Liver (tissue), 8 donors: ENCODE measurements at regions not wholly inside any gene's neighbourhood (a gene's known extent, or its start where the extent isn't known, plus 50 kb on each side); places are given as distances from the start of the nearest gene placed in this dataset.

Experiments
- DNase-seq: peaks from one replicate; pipeline ENCODE4 v3.0.0-alpha.2; 2017; ENCODE audit warnings: low spot score
- H3K27ac ChIP-seq, 2 donors: one replicate each; pipeline ENCODE4 v1.7.0; 2013; ENCODE audit warnings: inconsistent platforms in 2 of 2, low read length in 2 of 2, control low read depth in 1 of 2, low read depth in 1 of 2, mild to moderate bottlenecking in 1 of 2
- H3K27me3 ChIP-seq, 4 donors: one replicate each; pipeline versions ENCODE4 v1.6.1 to v1.7.0; 2013; ENCODE audit warnings: low read length in 3 of 4, inconsistent platforms in 1 of 4, mild to moderate bottlenecking in 1 of 4, moderate library complexity in 1 of 4; ENCODE audit not compliant: control insufficient read depth in 4 of 4, insufficient read depth in 4 of 4
- H3K36me3 ChIP-seq, 4 donors: one replicate each; pipeline versions ENCODE4 v1.6.1 to v1.7.0; 2013; ENCODE audit warnings: low read length in 3 of 4, mild to moderate bottlenecking in 3 of 4, low read depth in 1 of 4, moderate library complexity in 1 of 4; ENCODE audit not compliant: control insufficient read depth in 4 of 4, insufficient read depth in 3 of 4
- H3K4me1 ChIP-seq, 4 donors: one replicate each; pipeline versions ENCODE4 v1.6.1 to v1.7.0; 2013; ENCODE audit warnings: low read length in 3 of 4, mild to moderate bottlenecking in 3 of 4, moderate library complexity in 1 of 4; ENCODE audit not compliant: control insufficient read depth in 4 of 4, insufficient read depth in 4 of 4
- H3K4me3 ChIP-seq, 3 donors: one replicate each; pipeline versions ENCODE4 v1.6.1 to v1.7.0; 2013; ENCODE audit warnings: low read length in 3 of 3, control low read depth in 1 of 3, low read depth in 1 of 3, mild to moderate bottlenecking in 1 of 3
- H3K9ac ChIP-seq, 2 donors: one replicate each; pipeline ENCODE4 v1.7.0; 2013; ENCODE audit warnings: low read length in 2 of 2, mild to moderate bottlenecking in 2 of 2, moderate library complexity in 2 of 2, control low read depth in 1 of 2, low read depth in 1 of 2
- H3K9me3 ChIP-seq, 4 donors: one replicate each; pipeline versions ENCODE4 v1.6.1 to v1.7.0; 2013; ENCODE audit warnings: low read length in 3 of 4; ENCODE audit not compliant: control insufficient read depth in 4 of 4
- EGR1 ChIP-seq, 2 donors: IDR thresholded peaks; 2 replicates each; pipeline ENCODE4 v1.6.1; 2016 to 2018; ENCODE audit warnings: antibody characterized with exemption in 2 of 2, low read depth in 2 of 2
- FOXA1 ChIP-seq: IDR thresholded peaks from 2 replicates; pipeline ENCODE4 v1.6.1; 2016; ENCODE audit warnings: antibody characterized with exemption
- FOXA2 ChIP-seq: IDR thresholded peaks from 2 replicates; pipeline ENCODE4 v1.6.1; 2016; ENCODE audit warnings: antibody characterized with exemption
- HNF4A ChIP-seq, 2 donors: conservative IDR thresholded peaks; 2 replicates each; pipeline ENCODE4 v1.6.1; 2016; ENCODE audit warnings: antibody characterized with exemption in 2 of 2, mild to moderate bottlenecking in 2 of 2
- HNF4G ChIP-seq: IDR thresholded peaks from 2 replicates; pipeline ENCODE4 v1.6.1; 2016; ENCODE audit warnings: antibody characterized with exemption
- JUND ChIP-seq, 2 donors: IDR thresholded peaks; 2 replicates each; pipeline ENCODE4 v1.6.1; 2016; ENCODE audit warnings: antibody characterized with exemption in 2 of 2
- NR2F2 ChIP-seq: IDR thresholded peaks from 2 replicates; pipeline ENCODE4 v1.6.1; 2016; ENCODE audit warnings: antibody characterized with exemption
- RAD21 ChIP-seq, 2 donors: IDR thresholded peaks; 2 replicates each; pipeline ENCODE4 v1.6.1; 2016; ENCODE audit warnings: antibody characterized with exemption in 2 of 2, mild to moderate bottlenecking in 2 of 2
- RXRA ChIP-seq, 2 donors: IDR thresholded peaks; 2 replicates each; pipeline ENCODE4 v1.6.1; 2017 to 2018; ENCODE audit warnings: antibody characterized with exemption in 2 of 2, mild to moderate bottlenecking in 1 of 2
- SP1 ChIP-seq: IDR thresholded peaks from 2 replicates; pipeline ENCODE4 v1.6.1; 2018; ENCODE audit warnings: antibody characterized with exemption, mild to moderate bottlenecking
- TAF1 ChIP-seq: conservative IDR thresholded peaks from 2 replicates; pipeline ENCODE4 v1.6.1; 2016; ENCODE audit warnings: antibody characterized with exemption, mild to moderate bottlenecking
- YY1 ChIP-seq: IDR thresholded peaks from 2 replicates; pipeline ENCODE4 v1.6.1; 2016; ENCODE audit warnings: antibody characterized with exemption, mild to moderate bottlenecking
- WGBS: extraction: QIAGEN DNeasy Blood & Tissue Kit; methylation state at CpG from one replicate; pipeline ENCODE4 v1.1.7; 2013; 5-methylcytosine and 5-hydroxymethylcytosine counted together
- TF ChIP-seq, protein P1 (sequence below): fragments of 150-350 bp; IDR thresholded peaks from 2 replicates; pipeline ENCODE4 v1.5.1; 2017; ENCODE audit warnings: improper control_type of control experiment, low read depth, low read length; ENCODE audit not compliant: missing input control
- TF ChIP-seq, protein P2 (sequence below): IDR thresholded peaks from 2 replicates; pipeline ENCODE4 v1.6.1; 2016; ENCODE audit warnings: antibody characterized with exemption
- TF ChIP-seq, protein P3 (sequence below): IDR thresholded peaks from 2 replicates; pipeline ENCODE4 v1.6.1; 2016; ENCODE audit warnings: antibody characterized with exemption, mild to moderate bottlenecking
- donor health status: healthy.
- donor health status: healthy.
- donor health status: healthy.
- donor health status: healthy.
- donor health status: healthy.

DNA sequence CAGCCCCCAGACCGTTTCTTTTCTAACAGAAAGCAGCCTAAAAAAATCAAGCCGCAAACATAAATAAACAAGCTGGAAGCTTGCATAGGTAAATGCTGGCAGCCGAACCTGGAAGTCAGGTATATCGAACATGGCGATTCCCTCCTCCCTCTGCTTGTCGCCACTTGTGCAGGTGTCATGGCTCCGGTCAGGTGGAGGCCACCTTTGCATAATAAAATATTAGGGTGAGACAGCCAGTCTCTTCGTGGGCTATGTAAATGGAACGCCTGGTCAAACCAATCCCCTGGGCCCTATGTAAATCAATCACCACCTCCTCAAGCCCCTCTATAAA is 223.9 kb upstream of the DAAM1 start:
- H3K27me3 ChIP-seq: no peaks in the 10 kb centered on the region
- no peak overlapping the region for H3K4me3 ChIP-seq
- H3K36me3 ChIP-seq: no peaks in the 10 kb centered on the region
- no peak overlapping the region for H3K9ac ChIP-seq
- no peaks in the 10 kb centered on the region for H3K4me1 ChIP-seq
- H3K27ac ChIP-seq: no peak overlapping the region
- H3K9me3 ChIP-seq: no peaks in the 10 kb centered on the region
- no peak for DNase-seq
- WGBS: 62% methylated on average over 9 of the region's 9 CpGs
- TF ChIP-seq FOXA1: no peak
- TF ChIP-seq RAD21 (IDR thresholded peaks at IDR 0.05): no peak
- TF ChIP-seq, protein P1, sequence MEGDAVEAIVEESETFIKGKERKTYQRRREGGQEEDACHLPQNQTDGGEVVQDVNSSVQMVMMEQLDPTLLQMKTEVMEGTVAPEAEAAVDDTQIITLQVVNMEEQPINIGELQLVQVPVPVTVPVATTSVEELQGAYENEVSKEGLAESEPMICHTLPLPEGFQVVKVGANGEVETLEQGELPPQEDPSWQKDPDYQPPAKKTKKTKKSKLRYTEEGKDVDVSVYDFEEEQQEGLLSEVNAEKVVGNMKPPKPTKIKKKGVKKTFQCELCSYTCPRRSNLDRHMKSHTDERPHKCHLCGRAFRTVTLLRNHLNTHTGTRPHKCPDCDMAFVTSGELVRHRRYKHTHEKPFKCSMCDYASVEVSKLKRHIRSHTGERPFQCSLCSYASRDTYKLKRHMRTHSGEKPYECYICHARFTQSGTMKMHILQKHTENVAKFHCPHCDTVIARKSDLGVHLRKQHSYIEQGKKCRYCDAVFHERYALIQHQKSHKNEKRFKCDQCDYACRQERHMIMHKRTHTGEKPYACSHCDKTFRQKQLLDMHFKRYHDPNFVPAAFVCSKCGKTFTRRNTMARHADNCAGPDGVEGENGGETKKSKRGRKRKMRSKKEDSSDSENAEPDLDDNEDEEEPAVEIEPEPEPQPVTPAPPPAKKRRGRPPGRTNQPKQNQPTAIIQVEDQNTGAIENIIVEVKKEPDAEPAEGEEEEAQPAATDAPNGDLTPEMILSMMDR: no peak
- TF ChIP-seq TAF1: no peak
- no peak for TF ChIP-seq HNF4A (conservative IDR thresholded peaks at IDR 0.05)
- no peak for TF ChIP-seq NR2F2
- no peak for TF ChIP-seq JUND (IDR thresholded peaks at IDR 0.05)
- no peak for TF ChIP-seq FOXA2
- TF ChIP-seq RXRA (IDR thresholded peaks at IDR 0.05): no peak
- TF ChIP-seq HNF4G: no peak
- TF ChIP-seq SP1: no peak

DNA sequence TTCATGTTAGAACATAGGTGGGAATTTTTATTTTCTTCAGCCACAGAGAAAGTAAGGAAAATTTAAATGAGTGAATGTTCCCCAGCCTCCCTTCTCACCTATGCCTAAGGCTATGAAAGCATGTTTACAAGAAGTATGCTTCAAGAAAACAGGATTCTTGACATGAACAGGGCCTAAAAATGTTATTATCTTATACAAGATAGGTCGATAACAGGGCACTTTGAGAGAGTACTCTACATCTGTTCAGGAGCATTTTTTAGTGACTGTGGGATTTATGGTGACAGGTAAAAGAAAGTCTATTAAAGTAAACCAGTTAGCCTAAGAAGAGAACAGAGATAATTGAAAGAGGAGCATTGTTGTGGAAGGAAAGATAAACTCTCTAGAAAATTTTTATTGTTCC is 222.9 kb upstream of the DAAM1 start:
- H3K9ac ChIP-seq: no peak overlapping the region
- H3K36me3 ChIP-seq: no peaks in the 10 kb centered on the region
- no peaks in the 10 kb centered on the region for H3K27me3 ChIP-seq
- WGBS: 78% methylated on average over 1 of the region's 1 CpG
- no peaks in the 10 kb centered on the region for H3K4me1 ChIP-seq
- no peak overlapping the region for H3K4me3 ChIP-seq
- no peak for TF ChIP-seq YY1
- no peak for TF ChIP-seq RAD21 (IDR thresholded peaks at IDR 0.05)
- no peak for TF ChIP-seq RXRA (IDR thresholded peaks at IDR 0.05)
- no peak for TF ChIP-seq NR2F2
- no peak for TF ChIP-seq EGR1 (IDR thresholded peaks at IDR 0.05; ENCODE audit: low read depth in 2 of 2)
- TF ChIP-seq FOXA2: no peak
- TF ChIP-seq, protein P2, sequence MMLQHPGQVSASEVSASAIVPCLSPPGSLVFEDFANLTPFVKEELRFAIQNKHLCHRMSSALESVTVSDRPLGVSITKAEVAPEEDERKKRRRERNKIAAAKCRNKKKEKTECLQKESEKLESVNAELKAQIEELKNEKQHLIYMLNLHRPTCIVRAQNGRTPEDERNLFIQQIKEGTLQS: no peak
- TF ChIP-seq, protein P3, sequence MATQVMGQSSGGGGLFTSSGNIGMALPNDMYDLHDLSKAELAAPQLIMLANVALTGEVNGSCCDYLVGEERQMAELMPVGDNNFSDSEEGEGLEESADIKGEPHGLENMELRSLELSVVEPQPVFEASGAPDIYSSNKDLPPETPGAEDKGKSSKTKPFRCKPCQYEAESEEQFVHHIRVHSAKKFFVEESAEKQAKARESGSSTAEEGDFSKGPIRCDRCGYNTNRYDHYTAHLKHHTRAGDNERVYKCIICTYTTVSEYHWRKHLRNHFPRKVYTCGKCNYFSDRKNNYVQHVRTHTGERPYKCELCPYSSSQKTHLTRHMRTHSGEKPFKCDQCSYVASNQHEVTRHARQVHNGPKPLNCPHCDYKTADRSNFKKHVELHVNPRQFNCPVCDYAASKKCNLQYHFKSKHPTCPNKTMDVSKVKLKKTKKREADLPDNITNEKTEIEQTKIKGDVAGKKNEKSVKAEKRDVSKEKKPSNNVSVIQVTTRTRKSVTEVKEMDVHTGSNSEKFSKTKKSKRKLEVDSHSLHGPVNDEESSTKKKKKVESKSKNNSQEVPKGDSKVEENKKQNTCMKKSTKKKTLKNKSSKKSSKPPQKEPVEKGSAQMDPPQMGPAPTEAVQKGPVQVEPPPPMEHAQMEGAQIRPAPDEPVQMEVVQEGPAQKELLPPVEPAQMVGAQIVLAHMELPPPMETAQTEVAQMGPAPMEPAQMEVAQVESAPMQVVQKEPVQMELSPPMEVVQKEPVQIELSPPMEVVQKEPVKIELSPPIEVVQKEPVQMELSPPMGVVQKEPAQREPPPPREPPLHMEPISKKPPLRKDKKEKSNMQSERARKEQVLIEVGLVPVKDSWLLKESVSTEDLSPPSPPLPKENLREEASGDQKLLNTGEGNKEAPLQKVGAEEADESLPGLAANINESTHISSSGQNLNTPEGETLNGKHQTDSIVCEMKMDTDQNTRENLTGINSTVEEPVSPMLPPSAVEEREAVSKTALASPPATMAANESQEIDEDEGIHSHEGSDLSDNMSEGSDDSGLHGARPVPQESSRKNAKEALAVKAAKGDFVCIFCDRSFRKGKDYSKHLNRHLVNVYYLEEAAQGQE: no peak
- no peak for TF ChIP-seq TAF1
- no peak for TF ChIP-seq JUND (IDR thresholded peaks at IDR 0.05)
- no peak for TF ChIP-seq FOXA1
- no peaks in the 10 kb centered on the region for H3K9me3 ChIP-seq
- no peak for DNase-seq
- no peak overlapping the region for H3K27ac ChIP-seq

DNA sequence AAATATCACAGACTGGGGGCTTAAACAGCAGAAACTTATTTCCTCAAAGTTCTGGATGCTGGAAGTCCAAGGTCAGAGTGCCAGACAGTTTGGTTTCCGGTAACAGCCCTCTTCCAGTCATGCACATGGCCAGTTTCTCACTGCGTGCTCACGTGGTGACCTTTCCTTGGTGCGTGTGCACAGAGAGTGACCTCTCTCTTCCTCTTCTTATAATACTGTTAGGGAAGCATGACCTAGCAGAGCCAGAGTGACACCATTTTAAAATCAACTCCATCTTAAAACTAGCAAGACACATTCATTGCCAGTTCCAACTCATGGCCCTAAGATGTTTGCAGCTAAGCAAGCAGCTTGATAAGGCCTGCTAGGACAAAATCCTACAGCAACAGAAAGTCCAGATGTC is 221.5 kb upstream of the DAAM1 start:
- H3K27ac ChIP-seq: no peak overlapping the region

More for the DNA sequence above, 221.5 kb upstream of the DAAM1 start:
- H3K9me3 ChIP-seq: no peaks in the 10 kb centered on the region
- no peak for DNase-seq
- no peak overlapping the region for H3K9ac ChIP-seq
- no peaks in the 10 kb centered on the region for H3K27me3 ChIP-seq
- no peaks in the 10 kb centered on the region for H3K4me1 ChIP-seq
- H3K36me3 ChIP-seq: no peaks in the 10 kb centered on the region
- no peak for TF ChIP-seq HNF4A (conservative IDR thresholded peaks at IDR 0.05)
- TF ChIP-seq NR2F2: peak; percentile 78
- 67% methylated on average over 4 of the region's 4 CpGs for WGBS
- H3K4me3 ChIP-seq: no peak overlapping the region
